ENCODE measurements at regions not wholly inside any gene's neighbourhood (a gene's known extent, or its start where the extent isn't known, plus 50 kb on each side); places are given as distances from the start of the nearest gene placed in this dataset.

DNA sequence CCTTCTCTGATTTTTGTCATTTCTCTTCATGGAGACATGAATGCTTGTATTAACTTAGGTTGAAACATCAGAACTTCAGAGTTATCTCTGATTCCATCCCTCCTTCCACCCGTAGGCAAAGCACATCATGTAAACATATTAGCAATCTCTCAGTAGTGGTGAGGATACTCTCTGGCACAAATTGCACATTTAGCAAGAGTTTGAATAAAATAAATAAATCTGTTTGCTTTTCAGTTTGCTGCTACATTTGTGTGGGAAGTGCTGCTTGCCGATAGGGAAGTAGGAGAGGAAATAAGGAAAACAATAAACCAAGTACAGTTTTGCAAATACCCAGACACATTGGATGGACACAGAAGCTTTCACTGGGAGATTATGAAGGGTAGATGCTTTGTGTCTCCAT, 359.0 kb downstream of the BCKDHB start:
- Histone ChIP-seq H3K36me3 (ENCODE audit: control insufficient read depth in 2 of 3, insufficient read depth in 3 of 3, low read length in 3 of 3) (no peaks in the 10 kb centered on the region), H3K4me3 (ENCODE audit: low read length in 3 of 3) (no peak overlapping the region), H3K9me3 (ENCODE audit: control insufficient read depth in 2 of 3, insufficient read depth in 1 of 3, low read length in 3 of 3) (no peaks in the 10 kb centered on the region), H3K27me3 (ENCODE audit: control insufficient read depth, insufficient read depth, low read length) (no peaks in the 10 kb centered on the region), H3K27ac (ENCODE audit: low read depth in 2 of 2, low read length in 2 of 2) (no peak overlapping the region), H3K4me1 (ENCODE audit: control insufficient read depth in 2 of 3, insufficient read depth in 2 of 3, low read depth in 1 of 3, low read length in 3 of 3) (no peaks in the 10 kb centered on the region), H3K9ac (ENCODE audit: low read length in 3 of 3) (no peak overlapping the region)
- TF ChIP-seq, protein P1, sequence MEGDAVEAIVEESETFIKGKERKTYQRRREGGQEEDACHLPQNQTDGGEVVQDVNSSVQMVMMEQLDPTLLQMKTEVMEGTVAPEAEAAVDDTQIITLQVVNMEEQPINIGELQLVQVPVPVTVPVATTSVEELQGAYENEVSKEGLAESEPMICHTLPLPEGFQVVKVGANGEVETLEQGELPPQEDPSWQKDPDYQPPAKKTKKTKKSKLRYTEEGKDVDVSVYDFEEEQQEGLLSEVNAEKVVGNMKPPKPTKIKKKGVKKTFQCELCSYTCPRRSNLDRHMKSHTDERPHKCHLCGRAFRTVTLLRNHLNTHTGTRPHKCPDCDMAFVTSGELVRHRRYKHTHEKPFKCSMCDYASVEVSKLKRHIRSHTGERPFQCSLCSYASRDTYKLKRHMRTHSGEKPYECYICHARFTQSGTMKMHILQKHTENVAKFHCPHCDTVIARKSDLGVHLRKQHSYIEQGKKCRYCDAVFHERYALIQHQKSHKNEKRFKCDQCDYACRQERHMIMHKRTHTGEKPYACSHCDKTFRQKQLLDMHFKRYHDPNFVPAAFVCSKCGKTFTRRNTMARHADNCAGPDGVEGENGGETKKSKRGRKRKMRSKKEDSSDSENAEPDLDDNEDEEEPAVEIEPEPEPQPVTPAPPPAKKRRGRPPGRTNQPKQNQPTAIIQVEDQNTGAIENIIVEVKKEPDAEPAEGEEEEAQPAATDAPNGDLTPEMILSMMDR (IDR thresholded peaks at IDR 0.05; ENCODE audit: borderline replicate concordance, extremely low read depth, insufficient read depth), result no peak
- intact Hi-C loops (cut with DNase I), result no loop called here
- no peak for DNase-seq
- FAIRE-seq, result no peak

DNA sequence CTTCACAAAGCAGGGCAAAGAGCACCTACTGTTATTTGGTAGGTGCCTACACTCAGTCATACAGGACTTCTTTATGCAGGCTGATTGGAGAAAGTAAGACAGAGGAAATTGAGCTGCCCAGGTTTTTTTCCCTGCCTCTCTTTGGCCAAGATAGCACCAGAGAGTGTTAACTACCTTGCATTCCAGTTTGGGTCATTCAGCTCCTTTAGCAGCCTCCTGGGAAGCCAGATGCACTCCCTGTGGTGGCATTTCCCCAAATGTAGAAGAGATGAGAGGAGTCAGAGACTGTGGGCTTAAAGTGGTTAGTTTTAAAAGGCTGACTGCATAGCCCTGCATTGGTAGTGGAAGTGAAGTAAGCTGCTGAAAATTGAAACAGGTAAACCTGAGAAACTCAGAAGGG, 358.4 kb downstream of the BCKDHB start:
- Histone ChIP-seq H3K27ac (ENCODE audit: low read depth in 2 of 2, low read length in 2 of 2) (no peak overlapping the region), H3K4me3 (ENCODE audit: low read length in 3 of 3) (no peak overlapping the region), H3K9ac (ENCODE audit: low read length in 3 of 3) (no peak overlapping the region), H3K36me3 (ENCODE audit: control insufficient read depth in 2 of 3, insufficient read depth in 3 of 3, low read length in 3 of 3) (no peaks in the 10 kb centered on the region), H3K4me1 (ENCODE audit: control insufficient read depth in 2 of 3, insufficient read depth in 2 of 3, low read depth in 1 of 3, low read length in 3 of 3) (no peaks in the 10 kb centered on the region), H3K27me3 (ENCODE audit: control insufficient read depth, insufficient read depth, low read length) (no peaks in the 10 kb centered on the region), H3K9me3 (ENCODE audit: control insufficient read depth in 2 of 3, insufficient read depth in 1 of 3, low read length in 3 of 3) (no peaks in the 10 kb centered on the region)
- TF ChIP-seq, protein P1 (IDR thresholded peaks at IDR 0.05; ENCODE audit: borderline replicate concordance, extremely low read depth, insufficient read depth), result no peak
- no peak for DNase-seq
- intact Hi-C loops (cut with DNase I), result no loop called here
- no peak for FAIRE-seq

DNA sequence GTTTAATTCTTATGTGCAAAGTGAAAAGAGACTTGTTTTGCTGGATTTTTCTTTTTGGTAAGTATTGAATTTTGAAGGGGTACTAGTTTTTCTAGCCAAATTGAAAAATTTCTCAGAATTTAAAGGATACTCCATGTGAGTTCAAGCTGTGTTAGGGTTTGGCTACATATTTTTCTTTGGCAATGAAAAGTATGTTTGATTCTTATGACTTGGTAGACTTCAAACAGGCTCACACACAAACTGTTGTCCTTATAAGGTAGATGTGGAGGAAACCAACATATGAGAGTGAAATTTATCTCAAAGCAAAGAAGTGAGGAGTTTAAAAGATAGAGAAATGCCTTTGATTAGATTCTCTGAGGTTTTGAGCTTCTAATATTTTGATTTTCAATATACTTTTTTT, 356.7 kb downstream of the BCKDHB start:
- Histone ChIP-seq H3K9me3 (ENCODE audit: control insufficient read depth in 2 of 3, insufficient read depth in 1 of 3, low read length in 3 of 3) (no peaks in the 10 kb centered on the region), H3K27ac (ENCODE audit: low read depth in 2 of 2, low read length in 2 of 2) (no peak overlapping the region), H3K4me1 (ENCODE audit: control insufficient read depth in 2 of 3, insufficient read depth in 2 of 3, low read depth in 1 of 3, low read length in 3 of 3) (no peaks in the 10 kb centered on the region), H3K27me3 (ENCODE audit: control insufficient read depth, insufficient read depth, low read length) (no peaks in the 10 kb centered on the region), H3K4me3 (ENCODE audit: low read length in 3 of 3) (no peak overlapping the region), H3K36me3 (ENCODE audit: control insufficient read depth in 2 of 3, insufficient read depth in 3 of 3, low read length in 3 of 3) (no peaks in the 10 kb centered on the region), H3K9ac (ENCODE audit: low read length in 3 of 3) (no peak overlapping the region)
- FAIRE-seq (no peak), DNase-seq (no peak)
- intact Hi-C loops (cut with DNase I), result no loop called here
- TF ChIP-seq, protein P1 (IDR thresholded peaks at IDR 0.05; ENCODE audit: borderline replicate concordance, extremely low read depth, insufficient read depth), result no peak

DNA sequence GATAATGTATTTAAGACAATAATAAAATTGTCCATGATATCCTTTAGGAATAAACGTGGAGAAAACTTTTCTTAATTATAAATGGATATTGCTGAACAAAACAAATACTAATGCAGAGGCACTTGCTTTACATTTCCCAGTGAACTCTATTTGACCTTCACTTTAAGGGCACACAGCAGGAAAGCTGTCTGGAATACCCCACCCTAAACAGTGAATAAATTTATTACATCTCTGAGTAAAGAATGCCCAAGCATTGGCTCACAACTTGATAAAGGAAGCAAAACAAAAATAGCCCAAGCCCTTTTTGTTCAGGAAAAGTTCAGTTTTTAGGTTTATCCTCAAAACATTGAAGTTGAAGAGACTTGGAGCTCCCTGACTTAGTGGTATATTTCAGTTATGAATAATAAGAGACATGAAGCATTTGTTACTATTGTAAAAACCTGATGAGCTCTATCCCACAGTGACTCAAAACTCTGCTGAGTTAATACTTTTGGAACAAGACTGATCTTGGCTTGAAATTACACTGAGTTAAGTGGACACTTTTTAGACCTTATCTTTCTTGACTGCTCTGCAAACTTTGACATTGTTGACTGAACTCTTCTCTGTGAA, 353.9 kb downstream of the BCKDHB start:
- TF ChIP-seq, protein P1 (IDR thresholded peaks at IDR 0.05; ENCODE audit: borderline replicate concordance, extremely low read depth, insufficient read depth), result no peak
- H3K27ac ChIP-seq (ENCODE audit: low read depth in 2 of 2, low read length in 2 of 2), result no peak overlapping the region
- no peaks in the 10 kb centered on the region for H3K4me1 ChIP-seq (ENCODE audit: control insufficient read depth in 2 of 3, insufficient read depth in 2 of 3, low read depth in 1 of 3, low read length in 3 of 3)
- H3K27me3 ChIP-seq (ENCODE audit: control insufficient read depth, insufficient read depth, low read length), result no peaks in the 10 kb centered on the region
- no peak overlapping the region for H3K9ac ChIP-seq (ENCODE audit: low read length in 3 of 3)
- intact Hi-C loops (cut with DNase I), result no loop called here
- FAIRE-seq, result no peak
- peak in 1 of 5 donors; percentile 27 for DNase-seq
- no peak overlapping the region for H3K4me3 ChIP-seq (ENCODE audit: low read length in 3 of 3)
- H3K36me3 ChIP-seq (ENCODE audit: control insufficient read depth in 2 of 3, insufficient read depth in 3 of 3, low read length in 3 of 3), result no peaks in the 10 kb centered on the region
- H3K9me3 ChIP-seq (ENCODE audit: control insufficient read depth in 2 of 3, insufficient read depth in 1 of 3, low read length in 3 of 3), result no peaks in the 10 kb centered on the region

Data from kidney (tissue), 13 donors.